AG09319 (cell line): ENCODE measurements at regions not wholly inside any gene's neighbourhood (a gene's known extent, or its start where the extent isn't known, plus 50 kb on each side); places are given as distances from the start of the nearest gene placed in this dataset.

ENCODE experiments used
- DNase-seq: peaks from one replicate; pipeline ENCODE4 v3.0.0-alpha.2; 2010; ENCODE audit warnings: low read depth; ENCODE audit errors: extremely low read depth
- TF ChIP-seq, protein P1 (sequence below): IDR thresholded peaks from 2 replicates; pipeline ENCODE4 v1.5.1; 2011; ENCODE audit warnings: low read depth, mild to moderate bottlenecking, inconsistent platforms, low read length, moderate library complexity

DNA sequence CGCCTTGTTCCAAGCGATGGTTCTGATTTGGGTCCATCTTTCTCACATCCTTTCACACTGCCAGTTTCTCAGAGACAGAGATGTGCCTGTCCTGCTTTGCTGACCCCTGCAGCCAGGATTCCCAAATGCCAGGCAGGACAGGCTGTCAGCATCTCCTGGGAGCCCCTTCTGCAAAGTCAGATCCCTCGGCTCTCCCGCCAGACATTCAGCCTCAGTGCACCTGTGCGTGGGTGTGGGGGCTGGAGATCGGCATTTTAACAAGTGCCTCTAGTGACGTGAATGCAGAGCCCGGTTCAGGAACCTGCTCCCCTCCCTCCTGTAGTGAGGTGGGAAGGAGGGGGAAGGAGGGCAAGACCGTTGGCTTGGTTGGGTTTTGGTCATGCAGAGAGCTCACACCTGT, 108.9 kb upstream of the FGF3 start:
- TF ChIP-seq, protein P1, sequence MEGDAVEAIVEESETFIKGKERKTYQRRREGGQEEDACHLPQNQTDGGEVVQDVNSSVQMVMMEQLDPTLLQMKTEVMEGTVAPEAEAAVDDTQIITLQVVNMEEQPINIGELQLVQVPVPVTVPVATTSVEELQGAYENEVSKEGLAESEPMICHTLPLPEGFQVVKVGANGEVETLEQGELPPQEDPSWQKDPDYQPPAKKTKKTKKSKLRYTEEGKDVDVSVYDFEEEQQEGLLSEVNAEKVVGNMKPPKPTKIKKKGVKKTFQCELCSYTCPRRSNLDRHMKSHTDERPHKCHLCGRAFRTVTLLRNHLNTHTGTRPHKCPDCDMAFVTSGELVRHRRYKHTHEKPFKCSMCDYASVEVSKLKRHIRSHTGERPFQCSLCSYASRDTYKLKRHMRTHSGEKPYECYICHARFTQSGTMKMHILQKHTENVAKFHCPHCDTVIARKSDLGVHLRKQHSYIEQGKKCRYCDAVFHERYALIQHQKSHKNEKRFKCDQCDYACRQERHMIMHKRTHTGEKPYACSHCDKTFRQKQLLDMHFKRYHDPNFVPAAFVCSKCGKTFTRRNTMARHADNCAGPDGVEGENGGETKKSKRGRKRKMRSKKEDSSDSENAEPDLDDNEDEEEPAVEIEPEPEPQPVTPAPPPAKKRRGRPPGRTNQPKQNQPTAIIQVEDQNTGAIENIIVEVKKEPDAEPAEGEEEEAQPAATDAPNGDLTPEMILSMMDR: no peak
- no peak for DNase-seq

DNA sequence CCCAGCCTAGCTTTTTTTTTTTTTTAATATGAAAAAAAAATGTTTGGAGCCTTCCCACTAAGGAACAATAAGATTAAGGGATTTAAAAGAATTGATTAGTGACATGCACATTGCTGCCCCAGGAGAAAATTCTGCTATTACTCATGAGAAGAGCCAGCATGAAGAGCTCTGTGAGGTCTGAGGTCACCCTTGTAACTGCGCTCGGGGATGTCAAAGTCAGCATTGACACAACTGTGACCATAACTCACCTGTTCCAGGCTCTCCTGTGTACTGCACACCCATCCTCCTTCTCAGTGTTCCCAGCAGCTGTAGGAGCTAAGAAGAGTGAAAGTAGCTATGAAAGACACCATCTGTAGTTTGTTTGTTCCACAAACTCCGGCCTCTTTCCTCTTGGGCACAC, 109.8 kb upstream of the FGF3 start:
- DNase-seq: no peak
- TF ChIP-seq, protein P1: no peak

DNA sequence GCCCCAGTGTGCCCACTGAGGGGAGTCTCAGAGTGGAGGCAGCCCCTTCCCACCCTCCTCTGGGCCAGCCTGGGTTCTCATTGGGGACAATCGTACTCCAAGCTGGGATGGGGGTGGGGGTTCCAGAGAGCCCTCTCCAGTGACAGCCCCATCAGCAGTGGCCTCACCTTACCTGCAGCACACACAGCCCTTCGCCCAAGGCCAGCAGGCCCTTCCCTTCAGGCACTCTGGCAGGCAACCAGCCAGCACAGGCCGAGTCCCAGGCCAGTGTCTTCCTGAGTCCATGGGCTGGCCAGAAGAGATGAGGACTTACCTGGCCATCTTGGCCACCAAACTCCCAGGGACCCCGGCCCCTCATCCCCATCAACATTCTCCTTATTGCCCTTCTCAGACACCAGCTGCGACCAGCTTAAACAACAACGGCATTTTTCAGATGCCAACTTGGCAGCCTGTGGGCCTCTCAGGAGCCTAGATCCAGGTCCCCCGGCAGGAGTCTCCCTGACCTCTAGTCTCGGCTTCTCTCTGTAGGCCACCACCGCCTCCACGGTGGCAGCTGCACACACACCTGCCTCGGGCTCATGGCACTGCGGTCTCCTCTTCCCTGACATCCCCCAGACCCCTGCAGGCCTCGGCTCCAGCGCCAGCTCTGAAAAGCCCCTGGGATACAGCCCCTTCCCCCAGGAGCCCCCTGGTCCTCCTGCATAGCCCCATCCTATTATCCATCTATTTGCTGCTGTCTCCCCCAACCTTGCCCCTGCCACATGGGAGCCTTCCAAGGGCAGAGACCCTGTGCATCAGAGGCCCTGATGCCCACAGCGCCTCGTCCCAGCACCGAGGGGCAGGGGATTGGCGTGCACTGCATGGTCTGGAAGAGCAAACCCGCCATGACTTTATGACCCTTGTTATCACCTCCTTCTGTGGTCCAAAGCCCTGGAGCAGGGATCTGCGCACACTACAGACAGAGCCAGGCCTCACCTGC, 111.2 kb upstream of the FGF3 start:
- no peak for DNase-seq
- TF ChIP-seq, protein P1: no peak

DNA sequence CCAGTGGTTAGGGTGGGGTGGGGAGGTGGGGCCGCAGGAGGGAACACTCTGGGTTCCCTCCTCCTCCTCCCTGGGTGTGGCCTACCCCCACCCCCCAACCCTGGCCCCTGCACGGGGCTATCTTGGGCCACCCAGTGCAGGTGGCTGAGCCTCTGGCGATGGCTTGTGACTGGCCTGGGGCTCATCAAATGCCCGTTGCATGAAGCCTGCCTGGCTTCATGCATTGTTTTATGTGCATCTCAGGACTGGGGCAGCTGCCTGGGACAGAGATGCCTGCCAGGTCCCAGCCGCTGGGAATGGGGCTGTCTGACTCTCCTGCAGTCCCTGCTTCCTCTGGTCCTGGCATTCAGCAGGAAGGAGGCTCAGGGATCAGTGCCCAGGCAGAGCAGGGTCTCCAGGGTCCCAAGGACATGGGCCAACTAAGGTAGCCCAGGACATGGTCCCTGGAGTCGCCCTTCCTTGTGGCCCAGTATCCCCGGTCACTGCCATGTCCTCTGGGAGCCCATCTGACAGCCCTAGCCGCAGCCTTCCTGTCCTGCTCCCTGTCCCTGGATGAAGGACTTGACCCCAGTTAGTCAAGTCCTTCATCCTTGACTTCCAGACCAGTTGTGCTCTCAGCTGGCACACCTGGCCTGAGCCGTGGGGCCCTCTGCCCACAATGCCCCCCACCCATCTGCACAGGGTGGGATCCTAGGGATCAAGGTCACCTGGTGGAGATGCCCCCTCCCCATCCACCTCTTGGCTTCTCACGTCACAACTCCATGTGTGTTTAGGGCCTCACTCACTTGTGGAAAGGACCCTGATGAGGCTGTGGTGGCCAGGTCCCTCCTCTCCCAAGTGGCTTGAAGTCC, 112.1 kb upstream of the FGF3 start:
- DNase-seq: no peak
- TF ChIP-seq, protein P1: no peak

DNA sequence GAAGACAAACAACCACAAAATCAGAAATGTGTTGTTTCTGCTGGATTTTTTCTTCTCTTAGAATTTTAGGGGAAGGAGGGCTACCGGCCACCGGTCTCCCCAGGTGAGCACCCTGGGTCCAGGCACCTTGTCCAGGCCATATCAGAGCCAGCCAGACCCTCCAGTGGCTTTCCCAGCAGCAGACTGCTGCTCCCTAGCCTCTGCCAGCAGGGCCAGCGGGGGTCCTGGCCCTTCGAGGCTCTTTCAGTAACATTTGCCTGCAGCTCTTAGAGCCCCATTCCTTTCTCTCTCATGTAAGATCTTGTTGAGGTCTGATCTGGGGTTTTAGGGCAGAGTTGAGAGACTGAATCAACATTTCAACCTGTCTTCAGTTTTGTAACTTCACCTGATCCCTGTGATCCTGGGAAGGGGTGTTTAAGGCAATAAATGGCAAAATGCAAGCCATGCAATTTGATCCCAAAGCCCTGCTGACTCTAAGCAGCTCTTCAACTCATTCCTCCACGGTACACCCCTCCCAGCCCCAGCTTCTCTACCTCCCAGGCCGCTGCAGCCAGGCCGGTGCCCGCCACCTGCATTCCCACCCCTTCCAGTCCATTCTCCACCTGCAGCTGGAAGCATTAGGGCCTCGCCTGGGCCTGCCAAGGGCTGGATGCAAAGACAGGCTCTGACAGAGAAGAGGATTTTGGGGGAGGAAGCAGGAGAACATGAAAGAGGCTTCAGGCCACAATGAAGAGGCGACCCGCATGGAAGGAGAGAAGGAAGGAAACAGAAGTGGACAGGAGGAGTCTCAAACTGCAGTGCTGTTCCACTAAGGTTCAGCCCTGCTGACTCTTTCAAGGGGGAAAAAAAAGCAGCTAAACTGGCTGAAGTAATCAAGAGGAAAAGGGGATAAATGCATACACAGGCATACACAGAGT, 113.0 kb upstream of the FGF3 start:
- DNase-seq: no peak
- TF ChIP-seq, protein P1: no peak

DNA sequence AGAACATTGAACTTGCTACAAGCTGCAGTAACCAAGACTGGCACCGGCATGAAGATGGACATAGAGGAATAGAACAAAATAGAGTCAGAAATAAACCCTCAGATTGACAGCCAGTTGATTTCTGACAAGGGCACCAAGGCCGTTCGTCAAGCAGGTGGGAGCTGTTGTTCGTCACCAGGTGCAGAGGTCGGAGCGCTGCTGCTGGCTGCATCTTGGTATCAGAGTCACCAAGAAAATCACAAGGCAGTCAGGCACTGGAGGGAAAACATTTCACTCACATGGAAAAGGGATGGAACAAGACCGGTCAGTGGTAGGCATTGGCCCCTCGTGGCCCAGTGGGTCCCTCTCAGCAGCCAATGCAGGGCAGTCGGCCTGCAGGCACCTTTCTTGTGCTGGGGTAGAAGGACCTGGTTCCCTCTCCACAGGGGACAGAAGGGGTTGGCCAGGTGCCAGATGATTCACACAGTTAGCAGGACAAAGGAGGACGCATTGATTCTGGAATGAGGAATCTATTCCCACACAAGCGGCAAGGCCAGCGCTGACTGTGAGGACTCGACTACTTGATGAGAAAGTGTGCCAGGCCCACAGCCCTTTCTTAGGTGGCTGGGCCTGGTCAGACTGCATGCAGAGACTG, 115.8 kb upstream of the FGF3 start:
- TF ChIP-seq, protein P1: no peak

More for the DNA sequence above, 115.8 kb upstream of the FGF3 start:
- no peak for DNase-seq
